ENCODE measurements at regions not wholly inside any gene's neighbourhood (a gene's known extent, or its start where the extent isn't known, plus 50 kb on each side); places are given as distances from the start of the nearest gene placed in this dataset.

DNA sequence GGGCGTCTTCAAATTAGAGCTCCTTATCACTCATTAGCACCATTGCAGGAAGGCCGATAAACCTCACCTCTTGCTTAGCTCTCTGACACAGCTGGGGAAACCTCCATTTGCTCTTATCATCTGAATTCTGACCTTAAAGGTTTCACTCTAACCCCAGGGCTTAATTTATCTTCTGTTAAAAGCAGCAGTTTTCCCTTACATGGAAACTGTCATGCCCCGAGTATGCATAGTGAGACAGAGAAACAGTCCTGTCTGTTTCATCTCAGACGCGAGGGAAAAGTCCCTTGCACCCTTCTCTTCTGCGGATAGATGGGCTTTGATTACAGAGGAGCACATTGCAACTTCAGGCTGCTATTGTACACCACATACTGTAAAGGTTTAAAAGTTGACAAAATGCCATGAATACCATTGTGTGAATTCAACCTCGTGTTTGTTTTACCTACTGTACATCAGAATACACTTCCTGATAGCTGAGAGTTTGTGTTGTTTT, 191.5 kb upstream of the BMP2 start:
- TF ChIP-seq, protein P1, sequence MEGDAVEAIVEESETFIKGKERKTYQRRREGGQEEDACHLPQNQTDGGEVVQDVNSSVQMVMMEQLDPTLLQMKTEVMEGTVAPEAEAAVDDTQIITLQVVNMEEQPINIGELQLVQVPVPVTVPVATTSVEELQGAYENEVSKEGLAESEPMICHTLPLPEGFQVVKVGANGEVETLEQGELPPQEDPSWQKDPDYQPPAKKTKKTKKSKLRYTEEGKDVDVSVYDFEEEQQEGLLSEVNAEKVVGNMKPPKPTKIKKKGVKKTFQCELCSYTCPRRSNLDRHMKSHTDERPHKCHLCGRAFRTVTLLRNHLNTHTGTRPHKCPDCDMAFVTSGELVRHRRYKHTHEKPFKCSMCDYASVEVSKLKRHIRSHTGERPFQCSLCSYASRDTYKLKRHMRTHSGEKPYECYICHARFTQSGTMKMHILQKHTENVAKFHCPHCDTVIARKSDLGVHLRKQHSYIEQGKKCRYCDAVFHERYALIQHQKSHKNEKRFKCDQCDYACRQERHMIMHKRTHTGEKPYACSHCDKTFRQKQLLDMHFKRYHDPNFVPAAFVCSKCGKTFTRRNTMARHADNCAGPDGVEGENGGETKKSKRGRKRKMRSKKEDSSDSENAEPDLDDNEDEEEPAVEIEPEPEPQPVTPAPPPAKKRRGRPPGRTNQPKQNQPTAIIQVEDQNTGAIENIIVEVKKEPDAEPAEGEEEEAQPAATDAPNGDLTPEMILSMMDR (IDR thresholded peaks at IDR 0.05; ENCODE audit: insufficient read depth, low read length, poor library complexity, severe bottlenecking): no peak
- TF ChIP-seq EZH2phosphoT487 (conservative IDR thresholded peaks at IDR 0.05; ENCODE audit: low read length): no peak

Data from SU-DHL-6 (cell line).